H1 (cell line): ENCODE measurements at regions not wholly inside any gene's neighbourhood (a gene's known extent, or its start where the extent isn't known, plus 50 kb on each side); places are given as distances from the start of the nearest gene placed in this dataset.

Experiments used
- ASH2L ChIP-seq: fragments of 200-600, 300-600 bp; sonication (generic); IDR thresholded peaks from one replicate; pipeline ENCODE4 v1.7.1; 2017; ENCODE audit warnings: low read length
- BRCA1 ChIP-seq: IDR thresholded peaks from 2 replicates; pipeline ENCODE4 v1.6.1; 2012; ENCODE audit warnings: low read depth, low read length, improper control_type of control experiment
- CBX8 ChIP-seq: fragments of 300-800, 300-1000 bp; sonication (generic); IDR thresholded peaks from 2 replicates; pipeline ENCODE4 v1.7.1; 2016; ENCODE audit warnings: low read depth, low read length, borderline replicate concordance
- CEBPB ChIP-seq: IDR thresholded peaks from 2 replicates; pipeline ENCODE4 v1.6.1; 2012; ENCODE audit warnings: low read depth, low read length
- CTCF ChIP-seq, 3 experiments: IDR thresholded peaks; 1 replicate in 2 of 3; 2 replicates in 1 of 3; pipeline versions ENCODE4 v1.5.1 to v1.6.1; 2011; ENCODE audit warnings: low read length in 3 of 3, mild to moderate bottlenecking in 3 of 3, inconsistent platforms in 2 of 3, low read depth in 1 of 3, moderate library complexity in 1 of 3; ENCODE audit not compliant: insufficient read depth in 1 of 3; ENCODE audit errors: control extremely low read depth in 1 of 3
- E2F6 ChIP-seq: IDR thresholded peaks from 2 replicates; pipeline ENCODE4 v1.6.1; 2012; ENCODE audit warnings: inconsistent platforms
- EGR1 ChIP-seq: IDR thresholded peaks from 2 replicates; pipeline ENCODE4 v1.6.1; 2011; ENCODE audit warnings: low read depth, low read length, borderline replicate concordance
- HDAC6 ChIP-seq: IDR thresholded peaks from one replicate; pipeline ENCODE4 v1.7.1; 2012; ENCODE audit warnings: low read depth, mild to moderate bottlenecking, inconsistent platforms, low read length, moderate library complexity
- KDM1A ChIP-seq: fragments of 200-600, 300-600 bp; sonication (generic); IDR thresholded peaks from 2 replicates; pipeline ENCODE4 v1.7.1; 2016; ENCODE audit warnings: mild to moderate bottlenecking, low read length, borderline replicate concordance
- POLR2A ChIP-seq, 2 experiments: IDR thresholded peaks; 1 replicate in 1 of 2; 2 replicates in 1 of 2; pipeline ENCODE4 v1.6.1; 2011; ENCODE audit warnings: low read depth in 2 of 2, low read length in 2 of 2, mild to moderate bottlenecking in 2 of 2; ENCODE audit errors: control extremely low read depth in 1 of 2
- POLR2AphosphoS5 ChIP-seq: IDR thresholded peaks from 2 replicates; pipeline ENCODE4 v1.6.1; 2011; ENCODE audit warnings: low read depth, low read length
- SP1 ChIP-seq: IDR thresholded peaks from 2 replicates; pipeline ENCODE4 v1.6.1; 2011; ENCODE audit warnings: low read depth, low read length
- YY1 ChIP-seq: IDR thresholded peaks from 2 replicates; pipeline ENCODE4 v1.6.1; 2011; ENCODE audit warnings: low read depth, mild to moderate bottlenecking, low read length

DNA sequence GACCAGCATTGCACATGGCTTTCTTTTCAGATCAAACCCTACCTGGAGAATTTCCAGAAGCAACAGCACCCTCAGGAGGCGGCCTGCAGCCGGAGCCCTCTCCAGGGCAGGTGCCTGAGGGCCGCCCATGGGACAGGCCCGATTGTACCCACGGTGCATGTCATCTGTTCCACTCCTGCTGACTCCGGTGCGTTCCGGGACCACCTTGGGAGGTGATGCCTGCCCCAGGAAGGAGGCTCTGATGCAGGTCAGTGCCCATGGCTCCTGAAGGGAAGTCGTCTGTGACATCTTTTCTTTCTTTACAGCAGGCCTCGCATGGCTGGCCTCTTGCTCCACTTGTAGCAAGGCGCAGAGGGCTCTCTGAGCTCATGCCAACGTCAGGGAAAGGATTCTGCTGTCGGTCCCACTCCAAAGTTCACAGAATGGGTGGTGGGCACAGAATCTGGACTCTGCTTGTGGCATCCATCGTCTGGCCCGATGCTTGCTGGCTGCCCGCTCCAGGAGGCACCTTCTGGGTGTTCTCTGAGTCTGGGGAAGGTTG, 160.7 kb upstream of the RTL1 start:
- no peak for TF ChIP-seq YY1
- no peak for TF ChIP-seq E2F6
- TF ChIP-seq CTCF (IDR thresholded peaks at IDR 0.05; ENCODE audit: control extremely low read depth in 1 of 3, insufficient read depth in 1 of 3, low read depth in 1 of 3, low read length in 3 of 3) = peak in 2 of 3 experiments; percentile 21 to 37; a peak in 3 of 4 replicates
- no peak for TF ChIP-seq SP1
- no peak for TF ChIP-seq CBX8
- no peak for TF ChIP-seq EGR1
- no peak for TF ChIP-seq ASH2L
- TF ChIP-seq CEBPB = no peak
- no peak for TF ChIP-seq KDM1A
- TF ChIP-seq POLR2A (IDR thresholded peaks at IDR 0.05; ENCODE audit: control extremely low read depth in 1 of 2, low read depth in 2 of 2, low read length in 2 of 2) = no peak
- TF ChIP-seq BRCA1 = no peak
- TF ChIP-seq HDAC6 = no peak
- TF ChIP-seq POLR2AphosphoS5 = no peak
